Stimulated activated CD8-positive, alpha-beta memory T cell treated with anti-CD3 and anti-CD28 coated beads, Interleukin-7, amount 100 ng/mL, for 24 hours (primary cell): ENCODE measurements at regions not wholly inside any gene's neighbourhood (a gene's known extent, or its start where the extent isn't known, plus 50 kb on each side); places are given as distances from the start of the nearest gene placed in this dataset.

Experiments used
- DNase-seq: peaks from one replicate; pipeline ENCODE4 v3.0.0-alpha.2; 2020; ENCODE audit warnings: low read depth

- no peak for DNase-seq
Measured at GRCh38 chr4:183852910-183853547, 52.1 kb upstream of the STOX2 start.

GRCh38 chr4:183853548-183853940 is 51.6 kb upstream of the STOX2 start:
- DNase-seq, result no peak
